ENCODE measurements at regions not wholly inside any gene's neighbourhood (a gene's known extent, or its start where the extent isn't known, plus 50 kb on each side); places are given as distances from the start of the nearest gene placed in this dataset.

- DNase-seq (ENCODE audit: low read depth): no peak
- no peak for TF ChIP-seq CTCF (IDR thresholded peaks at IDR 0.05; ENCODE audit: low read depth, low read length, missing control alignments)
- H3K4me3 ChIP-seq (ENCODE audit: low read depth, low read length): no peak overlapping the region
These were observed 209.2 kb downstream of the CSNK2A3 start for GRCh38 chr11:11143849-11144248.

GRCh38 chr11:11142430-11142829 lies 210.6 kb downstream of the CSNK2A3 start:
- no peak for DNase-seq (ENCODE audit: low read depth)
- no peak for TF ChIP-seq CTCF (IDR thresholded peaks at IDR 0.05; ENCODE audit: low read depth, low read length, missing control alignments)
- H3K4me3 ChIP-seq (ENCODE audit: low read depth, low read length): no peak overlapping the region

GRCh38 chr11:11141065-11141464 lies 212.0 kb downstream of the CSNK2A3 start:
- DNase-seq (ENCODE audit: low read depth): no peak
- H3K4me3 ChIP-seq (ENCODE audit: low read depth, low read length): no peak overlapping the region
- no peak for TF ChIP-seq CTCF (IDR thresholded peaks at IDR 0.05; ENCODE audit: low read depth, low read length, missing control alignments)

- no peak for DNase-seq (ENCODE audit: low read depth)
- H3K4me3 ChIP-seq (ENCODE audit: low read depth, low read length): no peak overlapping the region
- TF ChIP-seq CTCF (IDR thresholded peaks at IDR 0.05; ENCODE audit: low read depth, low read length, missing control alignments): no peak
These were observed 212.5 kb downstream of the CSNK2A3 start for GRCh38 chr11:11140510-11140909.

GRCh38 chr11:11137339-11137738 lies 215.7 kb downstream of the CSNK2A3 start:
- DNase-seq (ENCODE audit: low read depth): no peak
- no peak for TF ChIP-seq CTCF (IDR thresholded peaks at IDR 0.05; ENCODE audit: low read depth, low read length, missing control alignments)
- no peak overlapping the region for H3K4me3 ChIP-seq (ENCODE audit: low read depth, low read length)

GRCh38 chr11:11135820-11136476 lies 217.1 kb downstream of the CSNK2A3 start:
- DNase-seq (ENCODE audit: low read depth): no peak
- H3K4me3 ChIP-seq (ENCODE audit: low read depth, low read length): no peak overlapping the region
- TF ChIP-seq CTCF (IDR thresholded peaks at IDR 0.05; ENCODE audit: low read depth, low read length, missing control alignments): no peak

- DNase-seq (ENCODE audit: low read depth): no peak
- no peak for TF ChIP-seq CTCF (IDR thresholded peaks at IDR 0.05; ENCODE audit: low read depth, low read length, missing control alignments)
- H3K4me3 ChIP-seq (ENCODE audit: low read depth, low read length): no peak overlapping the region
These were observed 223.9 kb downstream of the CSNK2A3 start for GRCh38 chr11:11129118-11129517.

Measured in GM12864 (cell line).